Peyer's patch (tissue), 4 donors: ENCODE measurements at regions not wholly inside any gene's neighbourhood (a gene's known extent, or its start where the extent isn't known, plus 50 kb on each side); places are given as distances from the start of the nearest gene placed in this dataset.

Experiments used
- POLR2A ChIP-seq, 2 donors: fragments of 450-650 bp; IDR thresholded peaks; one replicate each; pipeline ENCODE4 v1.5.1; 2017; ENCODE audit warnings: antibody characterized with exemption in 2 of 2, mild to moderate bottlenecking in 2 of 2, moderate library complexity in 2 of 2
- TF ChIP-seq, protein P1 (sequence below), 6 experiments: fragments of 450-650 bp in 4 of 6; fragments of 200-600 bp in 2 of 6; sonication (generic) in 1 of 6; IDR thresholded peaks; one replicate each; pipeline ENCODE4 v1.5.1; 2017 to 2019; ENCODE audit warnings: antibody characterized with exemption in 6 of 6, mild to moderate bottlenecking in 3 of 6, moderate library complexity in 1 of 6

DNA sequence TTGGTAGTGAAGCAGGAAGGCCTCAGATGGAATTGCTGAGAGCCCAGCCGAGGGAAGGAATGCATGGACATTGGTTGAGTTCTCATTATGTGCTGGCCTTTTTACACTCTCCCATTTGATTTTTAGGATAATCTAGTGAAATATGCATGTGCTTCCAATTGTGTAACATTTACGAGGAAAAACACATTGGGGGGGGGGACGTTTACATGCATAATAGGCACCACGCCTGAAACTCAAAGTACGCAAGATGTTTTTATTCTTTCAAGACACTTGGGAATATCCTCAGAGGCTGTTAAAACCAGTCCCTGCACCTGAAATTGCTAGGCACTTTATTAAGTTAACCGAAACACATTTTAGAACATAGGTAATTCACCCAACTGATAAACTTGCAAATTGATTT lies 118.5 kb upstream of the CDH4 start:
- TF ChIP-seq, protein P1, sequence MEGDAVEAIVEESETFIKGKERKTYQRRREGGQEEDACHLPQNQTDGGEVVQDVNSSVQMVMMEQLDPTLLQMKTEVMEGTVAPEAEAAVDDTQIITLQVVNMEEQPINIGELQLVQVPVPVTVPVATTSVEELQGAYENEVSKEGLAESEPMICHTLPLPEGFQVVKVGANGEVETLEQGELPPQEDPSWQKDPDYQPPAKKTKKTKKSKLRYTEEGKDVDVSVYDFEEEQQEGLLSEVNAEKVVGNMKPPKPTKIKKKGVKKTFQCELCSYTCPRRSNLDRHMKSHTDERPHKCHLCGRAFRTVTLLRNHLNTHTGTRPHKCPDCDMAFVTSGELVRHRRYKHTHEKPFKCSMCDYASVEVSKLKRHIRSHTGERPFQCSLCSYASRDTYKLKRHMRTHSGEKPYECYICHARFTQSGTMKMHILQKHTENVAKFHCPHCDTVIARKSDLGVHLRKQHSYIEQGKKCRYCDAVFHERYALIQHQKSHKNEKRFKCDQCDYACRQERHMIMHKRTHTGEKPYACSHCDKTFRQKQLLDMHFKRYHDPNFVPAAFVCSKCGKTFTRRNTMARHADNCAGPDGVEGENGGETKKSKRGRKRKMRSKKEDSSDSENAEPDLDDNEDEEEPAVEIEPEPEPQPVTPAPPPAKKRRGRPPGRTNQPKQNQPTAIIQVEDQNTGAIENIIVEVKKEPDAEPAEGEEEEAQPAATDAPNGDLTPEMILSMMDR (IDR thresholded peaks at IDR 0.05): no peak
- no peak for TF ChIP-seq POLR2A (IDR thresholded peaks at IDR 0.05)
